SU-DHL-6 (cell line): ENCODE measurements at regions not wholly inside any gene's neighbourhood (a gene's known extent, or its start where the extent isn't known, plus 50 kb on each side); places are given as distances from the start of the nearest gene placed in this dataset.

Experiments used
- H2AFZ ChIP-seq: fragments of 200-600 bp; sonication (generic); 2 replicates; pipeline ENCODE4 v1.6.1; 2014; ENCODE audit warnings: low read depth, mild to moderate bottlenecking, moderate library complexity, mixed read lengths, antibody characterized with exemption, low read length; ENCODE audit not compliant: severe bottlenecking
- H3F3A ChIP-seq: fragments of 200-600 bp; shearing (Covaris generic); 2 replicates; pipeline ENCODE4 v1.6.0; 2016; ENCODE audit warnings: antibody characterized with exemption, mild to moderate bottlenecking; ENCODE audit not compliant: insufficient read depth
- H3K27ac ChIP-seq: fragments of 200-600 bp; sonication (generic); 2 replicates; pipeline ENCODE4 v1.5.1; 2016; ENCODE audit warnings: low read depth, mild to moderate bottlenecking, low read length, moderate library complexity, mixed read lengths
- H3K27me3 ChIP-seq: fragments of 200-600 bp; sonication (generic), shearing (Covaris generic); 2 replicates; pipeline ENCODE4 v1.6.0; 2014; ENCODE audit warnings: mild to moderate bottlenecking, low read length
- H3K36me3 ChIP-seq: fragments of 200-600 bp; sonication (generic); 2 replicates; pipeline ENCODE4 v1.6.1; 2014; ENCODE audit warnings: mild to moderate bottlenecking, low read length, mixed read lengths
- H3K4me2 ChIP-seq: fragments of 300-600, 200-600 bp; shearing (Covaris generic), sonication (generic); 2 replicates; pipeline ENCODE4 v1.6.0; 2014; ENCODE audit warnings: low read length, low read depth, mild to moderate bottlenecking; ENCODE audit not compliant: poor library complexity, severe bottlenecking
- H3K4me3 ChIP-seq: fragments of 200-600 bp; sonication (generic); 2 replicates; pipeline ENCODE4 v1.5.1; 2014; ENCODE audit warnings: antibody characterized with exemption, low read length, mild to moderate bottlenecking, mixed read lengths; ENCODE audit not compliant: insufficient read depth, poor library complexity, severe bottlenecking
- H3K79me2 ChIP-seq: fragments of 200-600 bp; sonication (generic); 2 replicates; pipeline ENCODE4 v1.6.1; 2014; ENCODE audit warnings: mild to moderate bottlenecking, low read length, moderate library complexity; ENCODE audit not compliant: insufficient read depth
- H3K9ac ChIP-seq: fragments of 200-600 bp; sonication (generic); 2 replicates; pipeline ENCODE4 v1.7.0; 2014; ENCODE audit warnings: mild to moderate bottlenecking, low read length
- H3K9me2 ChIP-seq: fragments of 200-600 bp; sonication (generic); replicated peaks from 2 replicates; pipeline ENCODE4 v1.6.1; 2014; ENCODE audit warnings: low read length; ENCODE audit not compliant: insufficient read depth
- H3K9me3 ChIP-seq: fragments of 200-600 bp; sonication (generic); 2 replicates; pipeline ENCODE4 v1.6.1; 2014; ENCODE audit warnings: low read length, mixed read lengths; ENCODE audit not compliant: insufficient read depth
- H4K20me1 ChIP-seq: fragments of 200-600 bp; sonication (generic); 2 replicates; pipeline ENCODE4 v1.6.1; 2014; ENCODE audit warnings: low read depth, mild to moderate bottlenecking, antibody characterized with exemption, low read length, moderate library complexity, mixed read lengths
- EZH2phosphoT487 ChIP-seq: fragments of 200-600 bp; sonication (generic), shearing (Covaris generic); conservative IDR thresholded peaks from 2 replicates; pipeline ENCODE4 v1.6.1; 2018; ENCODE audit warnings: mild to moderate bottlenecking, antibody characterized with exemption, low read length, moderate library complexity, mixed read lengths
- TF ChIP-seq, protein P1 (sequence below): fragments of 200-600 bp; sonication (generic); IDR thresholded peaks from one replicate; pipeline ENCODE4 v1.5.1; 2017; ENCODE audit warnings: antibody characterized with exemption, mild to moderate bottlenecking, low read length, moderate library complexity; ENCODE audit not compliant: insufficient read depth, poor library complexity, severe bottlenecking

DNA sequence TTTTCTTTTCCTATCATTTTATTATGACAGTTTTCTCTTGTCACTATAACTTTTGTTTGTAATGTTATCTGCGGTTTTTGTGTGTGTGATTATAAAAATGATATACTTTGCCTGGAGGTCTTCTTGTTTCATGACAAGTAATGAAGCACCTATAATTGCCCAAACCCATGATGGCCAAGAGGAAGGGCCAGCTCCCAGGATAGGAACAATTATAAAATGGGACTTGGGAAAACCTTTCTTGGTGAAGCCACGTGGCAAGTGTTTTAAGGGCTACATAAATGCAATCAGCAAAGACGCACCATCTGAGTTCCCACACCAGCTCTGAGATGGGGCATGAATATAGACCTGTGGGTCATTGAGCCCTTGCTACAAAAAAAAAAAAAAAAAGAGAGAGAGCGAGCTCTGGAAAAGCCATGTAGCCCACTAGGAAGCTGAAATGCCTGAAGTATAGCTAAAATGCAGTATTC is 462.6 kb upstream of the RUNX1 start:
- Histone ChIP-seq H3K27me3 (no peaks in the 10 kb centered on the region), H3K79me2 (no peaks in the 10 kb centered on the region), H3K9me2 (no peaks in the 10 kb centered on the region), H3K36me3 (no peaks in the 10 kb centered on the region), H4K20me1 (no peaks in the 10 kb centered on the region), H2AFZ (no peak overlapping the region), H3K9ac (no peak overlapping the region), H3K4me2 (no peak overlapping the region), H3F3A (no peaks in the 10 kb centered on the region), H3K27ac (no peak overlapping the region), H3K9me3 (no peaks in the 10 kb centered on the region), H3K4me3 (no peak overlapping the region)
- TF ChIP-seq EZH2phosphoT487, result no peak
- TF ChIP-seq, protein P1, sequence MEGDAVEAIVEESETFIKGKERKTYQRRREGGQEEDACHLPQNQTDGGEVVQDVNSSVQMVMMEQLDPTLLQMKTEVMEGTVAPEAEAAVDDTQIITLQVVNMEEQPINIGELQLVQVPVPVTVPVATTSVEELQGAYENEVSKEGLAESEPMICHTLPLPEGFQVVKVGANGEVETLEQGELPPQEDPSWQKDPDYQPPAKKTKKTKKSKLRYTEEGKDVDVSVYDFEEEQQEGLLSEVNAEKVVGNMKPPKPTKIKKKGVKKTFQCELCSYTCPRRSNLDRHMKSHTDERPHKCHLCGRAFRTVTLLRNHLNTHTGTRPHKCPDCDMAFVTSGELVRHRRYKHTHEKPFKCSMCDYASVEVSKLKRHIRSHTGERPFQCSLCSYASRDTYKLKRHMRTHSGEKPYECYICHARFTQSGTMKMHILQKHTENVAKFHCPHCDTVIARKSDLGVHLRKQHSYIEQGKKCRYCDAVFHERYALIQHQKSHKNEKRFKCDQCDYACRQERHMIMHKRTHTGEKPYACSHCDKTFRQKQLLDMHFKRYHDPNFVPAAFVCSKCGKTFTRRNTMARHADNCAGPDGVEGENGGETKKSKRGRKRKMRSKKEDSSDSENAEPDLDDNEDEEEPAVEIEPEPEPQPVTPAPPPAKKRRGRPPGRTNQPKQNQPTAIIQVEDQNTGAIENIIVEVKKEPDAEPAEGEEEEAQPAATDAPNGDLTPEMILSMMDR, result no peak

DNA sequence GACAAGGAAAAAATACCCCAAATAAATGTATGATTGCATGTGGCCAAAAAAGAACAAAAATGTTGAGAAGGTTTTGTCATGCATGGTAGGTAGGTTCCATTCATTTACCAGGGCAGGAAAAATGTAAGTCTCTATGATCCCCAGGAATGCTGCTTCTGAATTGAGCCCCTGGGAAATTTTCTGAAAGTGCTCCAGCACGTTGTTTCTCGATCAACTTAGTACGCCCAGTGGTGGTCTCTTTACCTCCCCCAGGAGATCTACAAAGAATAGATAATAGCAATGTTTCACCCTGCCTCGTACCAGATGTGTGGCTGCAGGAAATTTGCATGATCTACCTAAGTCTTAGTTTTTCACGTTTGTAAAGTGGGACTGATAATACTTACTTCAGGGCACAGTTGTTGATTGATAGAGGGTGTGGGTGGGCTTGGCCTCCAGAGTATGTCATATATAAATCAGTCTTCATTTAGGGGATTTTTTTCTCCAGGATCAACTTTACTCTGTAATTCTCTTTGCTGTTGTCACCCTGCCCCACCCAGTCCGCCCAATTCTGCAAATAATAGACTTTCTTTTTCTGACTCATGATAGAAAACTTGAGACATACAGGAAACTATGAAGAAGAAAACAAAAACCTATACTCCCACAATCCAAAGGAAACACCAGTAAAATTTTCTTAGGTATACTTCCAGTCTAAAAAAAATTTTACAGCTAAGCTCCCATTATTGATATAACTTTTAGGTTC is 462.0 kb upstream of the RUNX1 start:
- H4K20me1 ChIP-seq, result no peaks in the 10 kb centered on the region
- no peaks in the 10 kb centered on the region for H3K27me3 ChIP-seq
- H3K36me3 ChIP-seq, result no peaks in the 10 kb centered on the region
- H3F3A ChIP-seq, result no peaks in the 10 kb centered on the region
- TF ChIP-seq, protein P1, result no peak
- TF ChIP-seq EZH2phosphoT487, result no peak
- H3K9ac ChIP-seq, result no peak overlapping the region
- H3K9me3 ChIP-seq, result no peaks in the 10 kb centered on the region
- no peaks in the 10 kb centered on the region for H3K79me2 ChIP-seq
- no peaks in the 10 kb centered on the region for H3K9me2 ChIP-seq
- no peak overlapping the region for H2AFZ ChIP-seq
- no peak overlapping the region for H3K4me3 ChIP-seq
- no peak overlapping the region for H3K4me2 ChIP-seq
- no peak overlapping the region for H3K27ac ChIP-seq

GRCh38 chr21:35510294-35510693 is 461.2 kb upstream of the RUNX1 start:
- no peak overlapping the region for H3K27ac ChIP-seq
- H3K9me2 ChIP-seq, result no peaks in the 10 kb centered on the region
- no peak overlapping the region for H2AFZ ChIP-seq
- no peaks in the 10 kb centered on the region for H3K36me3 ChIP-seq
- H3K27me3 ChIP-seq, result no peaks in the 10 kb centered on the region
- H3K9ac ChIP-seq, result no peak overlapping the region
- H3K79me2 ChIP-seq, result no peaks in the 10 kb centered on the region
- no peaks in the 10 kb centered on the region for H4K20me1 ChIP-seq
- H3K9me3 ChIP-seq, result no peaks in the 10 kb centered on the region
- H3K4me2 ChIP-seq, result no peak overlapping the region
- H3F3A ChIP-seq, result no peaks in the 10 kb centered on the region
- TF ChIP-seq, protein P1, result no peak
- no peak for TF ChIP-seq EZH2phosphoT487
- no peak overlapping the region for H3K4me3 ChIP-seq
